GM18867 (cell line): ENCODE measurements at regions not wholly inside any gene's neighbourhood (a gene's known extent, or its start where the extent isn't known, plus 50 kb on each side); places are given as distances from the start of the nearest gene placed in this dataset.
A peak's percentile ranks its signal among the peaks of the same experiment; 100 is the strongest.

Source experiments
- ATAC-seq: cut with Tn5 transposase; IDR thresholded peaks from one replicate; pipeline ENCODE4 v1.9.1; 2021; ENCODE audit warnings: mild to moderate bottlenecking, moderate library complexity; ENCODE audit not compliant: unreplicated experiment

- no peak for ATAC-seq
Observed at GRCh38 chr9:89805571-89806292, 200.9 kb downstream of the GADD45G start.

DNA sequence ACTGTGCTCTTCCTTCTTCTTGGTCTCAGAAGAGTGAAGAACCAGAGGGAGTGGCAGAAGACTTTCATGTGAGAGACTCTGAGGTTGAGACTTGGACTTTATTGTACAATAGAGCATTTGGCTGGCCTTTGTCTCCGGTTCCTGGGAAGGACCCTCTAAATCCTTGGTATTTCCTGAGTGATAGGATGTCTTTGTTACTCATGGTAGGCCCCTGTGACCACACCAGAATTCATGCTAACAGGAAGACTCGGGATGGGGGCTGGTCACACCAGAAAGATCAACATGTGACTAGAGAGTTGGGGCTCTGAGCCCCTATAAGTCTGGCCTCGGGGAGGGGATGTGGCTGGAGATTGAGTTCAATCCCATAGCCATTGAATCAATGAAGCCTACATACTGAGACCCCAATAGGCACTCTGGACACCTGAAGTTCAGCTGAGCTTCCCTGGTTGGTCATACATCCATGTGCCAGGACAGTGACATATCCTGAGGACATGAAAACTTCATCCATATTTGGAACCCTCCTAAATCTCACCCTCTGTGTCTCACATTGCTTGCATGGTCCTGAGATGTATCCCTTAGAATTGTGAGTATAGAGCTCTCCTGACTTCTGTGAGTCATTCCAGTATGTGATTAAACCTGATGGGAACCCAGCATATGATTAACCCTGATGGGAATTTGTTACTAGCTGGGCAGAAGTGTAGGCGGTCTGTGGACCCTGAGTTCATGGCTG is 201.7 kb downstream of the GADD45G start:
- ATAC-seq = no peak

DNA sequence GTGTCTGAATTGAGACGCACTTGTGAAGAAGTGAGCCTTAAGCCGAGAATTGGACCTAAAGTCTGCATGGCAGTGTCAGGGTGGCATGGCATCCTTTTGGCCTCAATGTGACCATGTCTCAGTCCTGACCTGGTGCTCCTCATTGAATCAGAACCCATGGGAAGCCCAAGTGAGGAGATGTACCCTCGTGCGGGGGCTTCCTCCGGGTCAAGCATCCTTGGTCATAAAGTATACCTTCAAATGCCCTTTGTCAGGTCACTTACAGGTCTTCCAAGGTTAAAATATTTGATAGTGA is 202.2 kb downstream of the GADD45G start:
- ATAC-seq = no peak

DNA sequence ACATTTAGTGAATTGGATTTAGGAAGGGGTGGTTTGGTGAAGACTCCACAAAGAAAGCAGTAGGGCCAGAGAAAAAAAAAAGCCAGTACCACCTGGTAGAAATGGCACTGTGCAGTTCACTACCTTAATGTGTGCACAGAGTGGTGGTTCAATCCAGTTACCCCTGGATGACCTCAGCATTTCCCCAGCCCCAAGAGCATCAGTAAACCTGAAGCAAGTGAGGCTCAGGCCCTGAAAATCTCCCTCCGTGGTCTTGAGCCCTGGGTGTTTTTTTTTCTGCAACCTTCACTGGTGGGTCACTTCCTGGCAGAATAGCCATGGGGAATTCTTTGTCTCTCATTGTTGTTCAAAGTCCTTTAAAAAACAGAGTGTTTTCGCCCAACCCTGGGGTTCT is 202.9 kb downstream of the GADD45G start:
- ATAC-seq = no peak

DNA sequence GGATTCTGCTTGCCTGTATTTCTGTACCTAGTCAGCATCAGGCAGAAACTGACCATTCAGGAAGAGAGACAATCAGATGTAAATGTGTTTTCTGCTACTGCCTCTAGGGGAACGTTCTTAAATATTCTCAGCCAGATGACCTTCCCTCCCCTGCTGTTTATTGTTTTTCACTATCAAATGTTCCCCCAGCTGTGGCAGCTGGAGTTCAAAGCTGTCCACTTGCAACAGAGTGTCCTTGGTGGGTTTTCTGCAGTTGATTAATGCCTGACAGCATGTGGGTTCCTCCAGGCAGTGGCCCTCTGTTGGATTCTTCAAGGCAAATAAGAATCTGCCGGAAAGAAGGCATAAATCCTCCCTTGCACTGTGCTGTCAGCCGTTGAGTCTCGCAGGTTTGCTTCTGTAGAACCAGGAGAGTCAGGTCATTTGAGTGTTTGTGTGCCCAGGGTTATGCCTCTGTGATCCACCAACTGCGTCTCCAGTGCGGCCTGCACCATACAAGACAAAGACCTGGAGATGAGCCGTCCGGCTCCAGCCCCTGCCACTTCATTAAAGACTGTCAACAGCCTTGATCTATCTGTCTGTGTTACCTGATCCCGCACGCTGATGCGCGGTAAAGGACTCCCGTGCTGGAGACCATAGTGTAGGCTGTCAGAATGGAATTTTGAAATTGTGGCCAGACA is 203.4 kb downstream of the GADD45G start:
- ATAC-seq = no peak

DNA sequence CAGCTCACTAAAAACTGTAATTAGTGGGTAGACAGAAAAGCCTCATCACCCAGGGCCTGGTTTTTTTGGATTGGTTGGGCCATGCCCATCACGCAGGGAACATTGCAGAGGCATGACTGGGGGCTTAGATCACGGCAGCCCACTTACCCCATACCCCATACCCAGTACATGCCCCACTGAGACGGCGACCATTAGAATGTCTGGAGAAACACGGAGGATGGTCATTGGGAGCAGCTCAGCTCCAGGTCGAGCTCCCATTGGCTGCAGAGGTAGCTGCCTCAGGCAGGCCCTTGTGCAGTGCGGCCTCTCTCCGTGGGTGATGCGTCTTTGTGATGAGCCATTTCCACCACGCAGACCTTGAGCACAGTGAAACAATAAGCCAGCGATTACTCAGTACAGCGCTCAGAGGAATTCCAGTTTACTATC is 204.0 kb downstream of the GADD45G start:
- ATAC-seq = no peak

GRCh38 chr9:89810431-89810830 is 205.6 kb downstream of the GADD45G start:
- ATAC-seq = no peak

DNA sequence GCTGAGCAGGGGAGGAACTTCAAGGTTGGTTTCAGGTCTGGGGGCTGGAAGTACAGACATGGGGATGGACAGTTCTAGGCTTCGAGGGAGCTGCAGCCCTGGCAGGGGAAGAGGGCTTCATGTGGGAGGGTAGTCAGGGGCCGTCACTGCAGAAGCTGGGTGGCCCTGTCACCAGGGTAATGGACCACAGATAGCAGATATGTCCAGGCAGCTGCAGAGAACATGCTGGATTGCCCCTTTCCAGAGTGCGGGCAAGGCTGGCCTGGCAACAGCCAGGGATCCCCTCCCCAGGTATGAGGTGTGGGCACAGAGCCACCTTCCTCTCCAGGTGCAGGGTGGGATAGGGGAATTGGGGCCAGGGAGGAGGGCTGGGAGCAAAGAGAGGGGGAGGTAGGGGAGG is 206.5 kb downstream of the GADD45G start:
- ATAC-seq = no peak

GRCh38 chr9:89811886-89812450 is 207.2 kb downstream of the GADD45G start:
- ATAC-seq = no peak

DNA sequence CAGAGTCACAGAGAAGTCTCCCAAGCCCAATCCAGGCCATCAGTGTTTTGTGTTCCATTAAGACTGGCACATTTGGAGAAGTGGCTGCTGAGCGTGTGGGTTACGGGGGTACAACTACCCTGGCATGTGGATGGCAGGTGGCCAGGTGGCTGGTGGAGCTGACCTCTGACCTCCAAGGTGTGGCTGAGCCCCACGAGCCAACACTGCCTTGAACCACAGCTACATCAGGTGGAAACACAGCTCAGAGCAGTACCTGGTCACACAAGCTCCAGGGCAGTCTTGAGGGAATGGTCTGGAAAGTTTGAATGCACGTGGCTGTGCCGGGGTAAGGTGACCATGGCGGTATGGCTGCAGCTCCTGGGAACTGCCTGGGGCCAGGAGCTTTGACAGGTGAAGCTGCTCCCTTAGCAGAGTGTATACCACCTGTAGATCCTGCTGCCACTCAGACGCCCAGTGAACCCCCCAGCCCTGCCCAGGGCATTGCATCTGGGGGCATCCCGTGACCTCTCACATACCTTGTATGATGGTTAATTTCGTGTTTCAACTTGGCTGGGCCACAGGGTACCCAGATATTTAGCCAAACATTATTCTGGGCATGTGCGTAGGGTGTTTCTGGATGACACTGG is 207.9 kb downstream of the GADD45G start:
- ATAC-seq = no peak

- no peak for ATAC-seq
Observed at GRCh38 chr9:89813482-89813881, 208.7 kb downstream of the GADD45G start.

DNA sequence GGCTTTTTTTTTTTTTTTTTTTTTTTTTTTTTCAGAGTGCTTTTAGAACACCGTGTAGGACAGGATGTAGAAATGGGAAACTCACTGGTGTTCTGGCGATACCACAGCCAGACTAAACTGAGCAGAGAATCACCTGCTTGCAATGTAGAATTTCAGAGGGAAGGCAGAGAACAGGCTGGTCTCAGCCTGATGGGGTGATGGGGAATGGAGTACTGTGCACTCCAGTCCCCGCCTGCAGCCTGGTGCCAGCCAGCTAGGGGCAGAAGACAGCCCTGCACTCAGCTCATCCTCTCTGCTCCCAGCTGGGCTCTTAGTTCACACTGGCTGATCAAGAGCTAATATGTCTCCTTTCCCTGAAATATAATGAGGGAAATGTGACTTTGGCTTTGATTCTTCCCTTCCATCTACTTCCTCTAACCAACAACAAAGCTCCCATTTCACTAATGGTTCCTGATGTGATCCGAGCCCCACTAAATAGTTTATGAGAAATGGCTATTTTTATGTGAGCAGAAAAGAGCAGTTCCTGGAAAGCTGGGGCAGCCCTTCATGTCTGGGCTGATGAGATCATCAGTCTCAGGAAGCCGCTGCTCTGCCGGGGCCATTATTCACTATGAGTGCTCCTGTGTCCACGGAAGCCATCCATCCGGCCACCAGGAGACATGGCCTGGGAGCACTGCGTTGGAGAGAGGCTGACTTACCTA is 209.7 kb downstream of the GADD45G start:
- ATAC-seq = no peak

DNA sequence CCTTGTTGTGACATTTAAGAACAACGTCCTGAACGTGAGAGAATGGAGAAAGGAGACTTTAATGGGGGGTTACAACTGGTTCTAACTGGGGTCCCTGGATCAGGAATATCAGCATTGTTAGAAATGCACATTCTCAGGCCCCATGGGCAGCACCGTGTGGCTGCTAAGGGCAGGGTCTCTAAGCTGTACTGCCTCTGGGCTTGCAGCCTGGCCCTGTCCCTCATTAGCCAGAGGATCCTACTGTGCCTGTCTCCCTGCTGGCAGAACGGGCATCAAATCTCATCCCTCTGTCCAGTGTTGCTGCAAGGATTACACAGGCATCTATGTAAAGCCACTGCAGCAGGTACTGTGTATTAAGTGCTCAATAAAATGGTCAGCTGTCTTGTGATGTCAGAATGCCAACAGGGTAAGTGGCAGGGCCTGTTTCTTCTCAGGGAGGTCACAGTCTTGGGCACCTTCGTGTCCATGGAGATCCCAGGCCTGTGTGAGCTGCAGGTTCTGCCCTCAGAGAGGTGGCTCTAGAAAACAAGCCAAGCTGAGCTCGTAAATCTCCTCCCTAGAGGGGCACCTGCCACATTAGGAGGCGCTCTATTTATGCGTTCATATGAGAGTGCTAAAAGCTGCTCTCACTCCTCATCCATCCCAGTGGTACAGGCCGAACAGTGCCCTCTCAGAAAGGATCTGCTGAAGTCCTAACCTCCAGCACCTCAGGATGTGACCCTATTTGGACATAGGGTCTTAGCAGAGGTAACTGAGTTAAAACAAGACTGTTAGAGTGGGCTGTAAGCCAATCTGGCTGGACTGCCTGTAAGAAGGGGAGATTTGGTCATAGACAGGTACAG is 210.5 kb downstream of the GADD45G start:
- ATAC-seq = peak; percentile 40

- ATAC-seq = peak; percentile 89
Observed at GRCh38 chr9:89815903-89816573, 211.2 kb downstream of the GADD45G start.

GRCh38 chr9:89817151-89817950 is 212.5 kb downstream of the GADD45G start:
- no peak for ATAC-seq

- no peak for ATAC-seq
Observed at GRCh38 chr9:89820337-89820736, 215.5 kb downstream of the GADD45G start.

- ATAC-seq = no peak
Observed at GRCh38 chr9:89821081-89821480, 216.3 kb downstream of the GADD45G start.

DNA sequence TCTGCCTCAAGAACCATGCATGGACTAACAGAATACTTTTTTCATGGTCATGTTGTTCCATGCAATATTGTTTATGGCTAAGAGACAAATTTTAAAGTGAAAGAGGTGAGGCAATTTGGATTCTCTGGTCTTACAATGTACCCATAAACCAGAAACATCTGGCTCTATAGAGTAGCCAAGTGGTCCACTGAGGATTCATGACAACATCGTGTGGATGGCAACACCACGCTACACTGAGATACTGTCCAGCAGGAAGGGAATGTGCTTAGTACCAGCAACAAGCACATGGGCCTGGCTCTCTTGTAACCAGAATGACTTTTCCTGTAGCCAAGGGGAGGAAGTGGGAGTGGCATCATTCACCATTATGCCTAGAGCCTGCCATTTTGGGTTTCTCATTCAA is 218.2 kb downstream of the GADD45G start:
- no peak for ATAC-seq
